WTC11 (cell line): ENCODE measurements at regions not wholly inside any gene's neighbourhood (a gene's known extent, or its start where the extent isn't known, plus 50 kb on each side); places are given as distances from the start of the nearest gene placed in this dataset.

Experiments used
- ATAC-seq: fragments of 200-7000 bp; cut with Tn5 transposase; 2 replicates; pipeline ENCODE4 v1.10.0; 2021; ENCODE audit warnings: mild to moderate bottlenecking, moderate library complexity
- CTCF ChIA-PET: fragments of 300-600 bp; sonication (Branson Sonifier 250); formaldehyde crosslinking; loops from one replicate; lab custom pipeline; 2021; ENCODE audit warnings: antibody characterized with exemption; lab: Charles Lee
- POLR2A ChIA-PET: fragments of 350-600 bp; sonication (Branson Sonifier 250); formaldehyde crosslinking; loops from one replicate; lab custom pipeline; 2021; ENCODE audit warnings: antibody characterized with exemption; lab: Charles Lee
- DNase-seq: peaks from one replicate; pipeline ENCODE4 v3.0.0; 2021; ENCODE audit warnings: low spot score
- H3K27ac Mint-ChIP-seq: 2 replicates; pipeline ENCODE4 v1.8.0; 2021; ENCODE audit warnings: mixed read lengths
- H3K27me3 Mint-ChIP-seq: 2 replicates; pipeline ENCODE4 v1.8.0; 2021; ENCODE audit warnings: low read depth, mild to moderate bottlenecking, moderate library complexity, mixed read lengths
- H3K36me3 Mint-ChIP-seq: 2 replicates; pipeline ENCODE4 v1.8.0; 2021; ENCODE audit warnings: mixed read lengths
- H3K4me1 Mint-ChIP-seq: 2 replicates; pipeline ENCODE4 v1.8.0; 2022; ENCODE audit warnings: mixed read lengths
- H3K4me3 Mint-ChIP-seq: 2 replicates; pipeline ENCODE4 v1.8.0; 2021; ENCODE audit warnings: mild to moderate bottlenecking, moderate library complexity, mixed read lengths
- H3K9me3 Mint-ChIP-seq: 2 replicates; pipeline ENCODE4 v1.8.0; 2021; ENCODE audit warnings: mixed read lengths
- CREB1 ChIP-seq: sonication (generic); formaldehyde crosslinking; IDR thresholded peaks from 2 replicates; pipeline ENCODE4 v1.8.0; 2023; ENCODE audit warnings: mild to moderate bottlenecking, missing genetic modification reagents
- CREM ChIP-seq: sonication (generic); formaldehyde crosslinking; IDR thresholded peaks from 2 replicates; pipeline ENCODE4 v1.8.1; 2022; ENCODE audit warnings: mild to moderate bottlenecking, missing genetic modification reagents, moderate library complexity
- ESRRA ChIP-seq: sonication (generic); formaldehyde crosslinking; IDR thresholded peaks from 2 replicates; pipeline ENCODE4 v1.8.1; 2022; ENCODE audit warnings: mild to moderate bottlenecking, missing genetic modification reagents, borderline replicate concordance
- FOXK1 ChIP-seq: sonication (generic); formaldehyde crosslinking; IDR thresholded peaks from 2 replicates; pipeline ENCODE4 v1.8.0; 2022; ENCODE audit warnings: mild to moderate bottlenecking, moderate library complexity, missing genetic modification reagents
- FOXP4 ChIP-seq: sonication (generic); formaldehyde crosslinking; IDR thresholded peaks from 2 replicates; pipeline ENCODE4 v1.8.0; 2022; ENCODE audit warnings: mild to moderate bottlenecking, missing genetic modification reagents
- HMGXB4 ChIP-seq: sonication (generic); formaldehyde crosslinking; IDR thresholded peaks from 2 replicates; pipeline ENCODE4 v1.8.1; 2023; ENCODE audit warnings: mild to moderate bottlenecking, moderate library complexity, missing genetic modification reagents
- MAX ChIP-seq: sonication (generic); formaldehyde crosslinking; IDR thresholded peaks from 2 replicates; pipeline ENCODE4 v1.8.0; 2022; ENCODE audit warnings: mild to moderate bottlenecking, missing genetic modification reagents
- MXD4 ChIP-seq: fragments of 250-450 bp; sonication (Bioruptor Pico); IDR thresholded peaks from 2 replicates; pipeline ENCODE4 v1.8.0; 2021; ENCODE audit warnings: mild to moderate bottlenecking, moderate library complexity, borderline replicate concordance
- MYBL2 ChIP-seq: sonication (generic); formaldehyde crosslinking; IDR thresholded peaks from 2 replicates; pipeline ENCODE4 v1.8.1; 2023; ENCODE audit warnings: mild to moderate bottlenecking, moderate library complexity, missing genetic modification reagents
- PRDM15 ChIP-seq: sonication (generic); formaldehyde crosslinking; IDR thresholded peaks from 2 replicates; pipeline ENCODE4 v1.8.0; 2022; ENCODE audit warnings: missing genetic modification reagents
- PREB ChIP-seq: sonication (generic); formaldehyde crosslinking; IDR thresholded peaks from 2 replicates; pipeline ENCODE4 v1.8.1; 2022; ENCODE audit warnings: mild to moderate bottlenecking, missing genetic modification reagents, moderate library complexity, borderline replicate concordance
- ZNF121 ChIP-seq: sonication (generic); formaldehyde crosslinking; IDR thresholded peaks from 2 replicates; pipeline ENCODE4 v1.8.0; 2023; ENCODE audit warnings: missing genetic modification reagents
- ZNF396 ChIP-seq: fragments of 250-450 bp; sonication (Bioruptor Pico); IDR thresholded peaks from 2 replicates; pipeline ENCODE4 v1.8.0; 2021; ENCODE audit warnings: mild to moderate bottlenecking, moderate library complexity, borderline replicate concordance
- ZNF423 ChIP-seq: fragments of 250-450 bp; sonication (Bioruptor Pico); IDR thresholded peaks from 2 replicates; pipeline ENCODE4 v2.1.2; 2022; ENCODE audit warnings: mild to moderate bottlenecking, moderate library complexity
- TF ChIP-seq, protein P1 (sequence below): fragments of 250-450 bp; sonication (Bioruptor Pico); IDR thresholded peaks from 2 replicates; pipeline ENCODE4 v2.1.2; 2022; ENCODE audit warnings: mild to moderate bottlenecking, moderate library complexity
- TF ChIP-seq, protein P2 (sequence below): fragments of 250-450 bp; sonication (Bioruptor Pico); IDR thresholded peaks from 2 replicates; pipeline ENCODE4 v1.9.0; 2021; ENCODE audit warnings: mild to moderate bottlenecking, borderline replicate concordance
- TF ChIP-seq, protein P3 (sequence below): sonication (generic); formaldehyde crosslinking; IDR thresholded peaks from 2 replicates; pipeline ENCODE4 v1.8.0; 2022; ENCODE audit warnings: mild to moderate bottlenecking, missing genetic modification reagents

DNA sequence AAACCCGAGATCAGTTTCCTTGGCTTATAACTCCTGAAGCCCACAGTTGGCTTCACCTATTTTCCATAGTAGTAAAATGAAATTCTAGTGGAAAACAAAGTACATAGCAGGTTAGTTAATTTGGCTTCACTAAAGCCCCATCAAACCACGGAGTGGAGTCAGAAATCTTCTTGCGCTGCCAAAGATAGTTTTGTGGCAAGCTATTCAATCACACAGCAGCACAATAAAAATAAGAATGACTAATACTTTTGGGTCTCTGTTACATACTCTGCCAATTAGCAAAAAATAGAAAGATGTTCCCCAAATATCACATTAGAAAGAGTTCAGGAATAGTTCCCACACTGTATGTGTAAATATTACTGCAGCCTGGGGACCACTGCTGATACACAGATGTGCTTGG lies 175.2 kb upstream of the NOL4 start:
- ATAC-seq (no peak), DNase-seq (no peak)
- Mint-ChIP-seq H3K4me1 (no peaks in the 10 kb centered on the region), H3K4me3 (no peak overlapping the region), H3K36me3 (no peaks in the 10 kb centered on the region), H3K27me3 (no peaks in the 10 kb centered on the region), H3K27ac (no peak overlapping the region)
- ChIA-PET CTCF (interaction anchor here (1.2 kb wide), 1 partner anchor 175 kb away, joined by 4 read pairs; the partner anchor contains the start of gene NOL4), POLR2A (no interaction called here)
- TF ChIP-seq MAX (CRISPR knock-in tag) (no peak), ZNF121 (no peak), CREM (no peak), ZNF396 (CRISPR knock-in tag) (no peak), PREB (no peak), ZNF423 (CRISPR knock-in tag) (no peak), MXD4 (CRISPR knock-in tag) (no peak), PRDM15 (CRISPR knock-in tag) (no peak), ESRRA (CRISPR knock-in tag) (no peak), HMGXB4 (CRISPR knock-in tag) (no peak), MYBL2 (CRISPR knock-in tag) (no peak), CREB1 (no peak), FOXK1 (no peak), FOXP4 (CRISPR knock-in tag) (no peak)
- TF ChIP-seq, protein P1, sequence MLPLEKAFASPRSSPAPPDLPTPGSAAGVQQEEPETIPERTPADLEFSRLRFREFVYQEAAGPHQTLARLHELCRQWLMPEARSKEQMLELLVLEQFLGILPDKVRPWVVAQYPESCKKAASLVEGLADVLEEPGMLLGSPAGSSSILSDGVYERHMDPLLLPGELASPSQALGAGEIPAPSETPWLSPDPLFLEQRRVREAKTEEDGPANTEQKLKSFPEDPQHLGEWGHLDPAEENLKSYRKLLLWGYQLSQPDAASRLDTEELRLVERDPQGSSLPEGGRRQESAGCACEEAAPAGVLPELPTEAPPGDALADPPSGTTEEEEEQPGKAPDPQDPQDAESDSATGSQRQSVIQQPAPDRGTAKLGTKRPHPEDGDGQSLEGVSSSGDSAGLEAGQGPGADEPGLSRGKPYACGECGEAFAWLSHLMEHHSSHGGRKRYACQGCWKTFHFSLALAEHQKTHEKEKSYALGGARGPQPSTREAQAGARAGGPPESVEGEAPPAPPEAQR (CRISPR knock-in tag) = no peak
- TF ChIP-seq, protein P2, sequence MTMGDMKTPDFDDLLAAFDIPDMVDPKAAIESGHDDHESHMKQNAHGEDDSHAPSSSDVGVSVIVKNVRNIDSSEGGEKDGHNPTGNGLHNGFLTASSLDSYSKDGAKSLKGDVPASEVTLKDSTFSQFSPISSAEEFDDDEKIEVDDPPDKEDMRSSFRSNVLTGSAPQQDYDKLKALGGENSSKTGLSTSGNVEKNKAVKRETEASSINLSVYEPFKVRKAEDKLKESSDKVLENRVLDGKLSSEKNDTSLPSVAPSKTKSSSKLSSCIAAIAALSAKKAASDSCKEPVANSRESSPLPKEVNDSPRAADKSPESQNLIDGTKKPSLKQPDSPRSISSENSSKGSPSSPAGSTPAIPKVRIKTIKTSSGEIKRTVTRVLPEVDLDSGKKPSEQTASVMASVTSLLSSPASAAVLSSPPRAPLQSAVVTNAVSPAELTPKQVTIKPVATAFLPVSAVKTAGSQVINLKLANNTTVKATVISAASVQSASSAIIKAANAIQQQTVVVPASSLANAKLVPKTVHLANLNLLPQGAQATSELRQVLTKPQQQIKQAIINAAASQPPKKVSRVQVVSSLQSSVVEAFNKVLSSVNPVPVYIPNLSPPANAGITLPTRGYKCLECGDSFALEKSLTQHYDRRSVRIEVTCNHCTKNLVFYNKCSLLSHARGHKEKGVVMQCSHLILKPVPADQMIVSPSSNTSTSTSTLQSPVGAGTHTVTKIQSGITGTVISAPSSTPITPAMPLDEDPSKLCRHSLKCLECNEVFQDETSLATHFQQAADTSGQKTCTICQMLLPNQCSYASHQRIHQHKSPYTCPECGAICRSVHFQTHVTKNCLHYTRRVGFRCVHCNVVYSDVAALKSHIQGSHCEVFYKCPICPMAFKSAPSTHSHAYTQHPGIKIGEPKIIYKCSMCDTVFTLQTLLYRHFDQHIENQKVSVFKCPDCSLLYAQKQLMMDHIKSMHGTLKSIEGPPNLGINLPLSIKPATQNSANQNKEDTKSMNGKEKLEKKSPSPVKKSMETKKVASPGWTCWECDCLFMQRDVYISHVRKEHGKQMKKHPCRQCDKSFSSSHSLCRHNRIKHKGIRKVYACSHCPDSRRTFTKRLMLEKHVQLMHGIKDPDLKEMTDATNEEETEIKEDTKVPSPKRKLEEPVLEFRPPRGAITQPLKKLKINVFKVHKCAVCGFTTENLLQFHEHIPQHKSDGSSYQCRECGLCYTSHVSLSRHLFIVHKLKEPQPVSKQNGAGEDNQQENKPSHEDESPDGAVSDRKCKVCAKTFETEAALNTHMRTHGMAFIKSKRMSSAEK (CRISPR knock-in tag) = no peak
- TF ChIP-seq, protein P3, sequence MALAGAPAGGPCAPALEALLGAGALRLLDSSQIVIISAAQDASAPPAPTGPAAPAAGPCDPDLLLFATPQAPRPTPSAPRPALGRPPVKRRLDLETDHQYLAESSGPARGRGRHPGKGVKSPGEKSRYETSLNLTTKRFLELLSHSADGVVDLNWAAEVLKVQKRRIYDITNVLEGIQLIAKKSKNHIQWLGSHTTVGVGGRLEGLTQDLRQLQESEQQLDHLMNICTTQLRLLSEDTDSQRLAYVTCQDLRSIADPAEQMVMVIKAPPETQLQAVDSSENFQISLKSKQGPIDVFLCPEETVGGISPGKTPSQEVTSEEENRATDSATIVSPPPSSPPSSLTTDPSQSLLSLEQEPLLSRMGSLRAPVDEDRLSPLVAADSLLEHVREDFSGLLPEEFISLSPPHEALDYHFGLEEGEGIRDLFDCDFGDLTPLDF (CRISPR knock-in tag) = no peak
- TF ChIP-seq, all 79 proteins: peak for 0
- 0 out of 2 replicates have a peak, but pooled peaks cover 3% of the 10 kb centered on the region for H3K9me3 Mint-ChIP-seq
